ENCODE measurements at regions not wholly inside any gene's neighbourhood (a gene's known extent, or its start where the extent isn't known, plus 50 kb on each side); places are given as distances from the start of the nearest gene placed in this dataset.

DNA sequence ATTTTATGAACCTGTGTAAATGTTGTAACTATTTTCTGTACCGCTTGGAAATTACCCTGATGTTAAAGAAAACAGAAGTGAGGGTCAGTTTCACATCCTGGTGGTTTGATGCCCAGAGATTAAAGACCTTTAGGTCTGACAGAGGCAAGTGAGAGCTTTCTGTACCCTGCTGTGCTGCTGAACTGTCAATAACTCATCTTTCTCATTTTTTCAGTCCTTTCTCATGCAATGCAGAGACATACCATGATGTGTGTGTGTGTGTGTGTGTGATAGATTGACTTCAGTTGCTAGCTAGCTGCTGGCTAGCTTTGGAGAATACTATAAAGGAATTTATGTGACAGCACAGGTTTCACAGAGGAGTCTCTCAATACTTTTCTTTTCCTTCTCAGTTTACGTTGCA is 2025.6 kb upstream of the LRRTM1 start:
- Histone ChIP-seq H3K36me3 (ENCODE audit: control insufficient read depth in 2 of 2, insufficient read depth in 2 of 2, low read length in 1 of 2) (no peaks in the 10 kb centered on the region), H3K4me2 (ENCODE audit: control insufficient read depth, insufficient read depth) (no peak overlapping the region), H4K20me1 (ENCODE audit: control insufficient read depth, insufficient read depth) (no peaks in the 10 kb centered on the region), H3K79me2 (ENCODE audit: control insufficient read depth, insufficient read depth, low read length) (no peaks in the 10 kb centered on the region), H3K9me3 (replicated peaks; ENCODE audit: control insufficient read depth, insufficient read depth, low read length) (no peaks in the 10 kb centered on the region), H3K27ac (ENCODE audit: control insufficient read depth, insufficient read depth) (no peak overlapping the region), H3K4me1 (ENCODE audit: control insufficient read depth, insufficient read depth, low read length) (no peaks in the 10 kb centered on the region), H3K9ac (ENCODE audit: control insufficient read depth, insufficient read depth, low read length) (no peak overlapping the region), H3K4me3 (no peak overlapping the region), H3K27me3 (replicated peaks in 1 of 2; ENCODE audit: control insufficient read depth in 2 of 2, insufficient read depth in 2 of 2, low read length in 1 of 2) (no peaks in the 10 kb centered on the region), H2AFZ (ENCODE audit: control insufficient read depth, low read depth, low read length) (no peak overlapping the region)
- 37% methylated on average over 2 of the region's 2 CpGs for WGBS (ENCODE audit: insufficient coverage, insufficient replicate concordance, low lambda C conversion rate, missing lambda C conversion rate)
- POLR2A ChIA-PET, result interaction anchor here (1.3 kb wide), 2 partner anchors 10 to 14 kb away, joined by 3 to 13 read pairs; no protein-coding TSS in a partner anchor
- SMC1A ChIA-PET (ENCODE audit: uncharacterized antibody, unreplicated experiment), result interaction anchor here (0.9 to 4.4 kb wide), 9 partner anchors 8 to 214 kb away, joined by 3 to 71 read pairs (median 4); no protein-coding TSS in a partner anchor
- BruUV-seq (replicated peaks), result no TSS peak
- FAIRE-seq (no peak), DNase-seq (ENCODE audit: low read depth, low spot score) (no peak), ATAC-seq (peak; percentile 96)
- in situ Hi-C loops (cut with MboI) (no loop called here), intact Hi-C loops (cut with micrococcal nuclease; ENCODE audit: unreplicated experiment) (no loop called here)
- RAD21 ChIA-PET (ENCODE audit: unreplicated experiment), result interaction anchor here (0.5 to 3.3 kb wide), 10 partner anchors 10 to 94 kb away, joined by 3 to 49 read pairs (median 4); no protein-coding TSS in a partner anchor
- CTCF ChIA-PET, result interaction anchor here (1.1 to 2.2 kb wide), 4 partner anchors 9 to 59 kb away, joined by 3 to 8 read pairs (median 4); no protein-coding TSS in a partner anchor
- no peak for TF ChIP-seq NFYA (IDR thresholded peaks at IDR 0.05; ENCODE audit: borderline replicate concordance, low read depth, low read length)
- TF ChIP-seq CBX5 (IDR thresholded peaks at IDR 0.05; ENCODE audit: low read depth), result no peak
- TF ChIP-seq ZSCAN29 (IDR thresholded peaks at IDR 0.05), result no peak
- no peak for TF ChIP-seq ZNF274 (IDR thresholded peaks at IDR 0.05; ENCODE audit: insufficient read depth, insufficient read length)
- TF ChIP-seq SUPT20H (IDR thresholded peaks at IDR 0.05; ENCODE audit: borderline replicate concordance, control insufficient read depth, low read depth, low read length), result no peak
- TF ChIP-seq RAD21 (IDR thresholded peaks at IDR 0.05; ENCODE audit: insufficient read depth, low read depth, low read length), result no peak
- TF ChIP-seq SIN3A (IDR thresholded peaks at IDR 0.05; ENCODE audit: low read depth, low read length), result no peak
- TF ChIP-seq ZBTB33 (IDR thresholded peaks at IDR 0.05), result 0 out of 2 replicates have a peak, but pooled peaks have one; percentile 8
- TF ChIP-seq, protein P1, sequence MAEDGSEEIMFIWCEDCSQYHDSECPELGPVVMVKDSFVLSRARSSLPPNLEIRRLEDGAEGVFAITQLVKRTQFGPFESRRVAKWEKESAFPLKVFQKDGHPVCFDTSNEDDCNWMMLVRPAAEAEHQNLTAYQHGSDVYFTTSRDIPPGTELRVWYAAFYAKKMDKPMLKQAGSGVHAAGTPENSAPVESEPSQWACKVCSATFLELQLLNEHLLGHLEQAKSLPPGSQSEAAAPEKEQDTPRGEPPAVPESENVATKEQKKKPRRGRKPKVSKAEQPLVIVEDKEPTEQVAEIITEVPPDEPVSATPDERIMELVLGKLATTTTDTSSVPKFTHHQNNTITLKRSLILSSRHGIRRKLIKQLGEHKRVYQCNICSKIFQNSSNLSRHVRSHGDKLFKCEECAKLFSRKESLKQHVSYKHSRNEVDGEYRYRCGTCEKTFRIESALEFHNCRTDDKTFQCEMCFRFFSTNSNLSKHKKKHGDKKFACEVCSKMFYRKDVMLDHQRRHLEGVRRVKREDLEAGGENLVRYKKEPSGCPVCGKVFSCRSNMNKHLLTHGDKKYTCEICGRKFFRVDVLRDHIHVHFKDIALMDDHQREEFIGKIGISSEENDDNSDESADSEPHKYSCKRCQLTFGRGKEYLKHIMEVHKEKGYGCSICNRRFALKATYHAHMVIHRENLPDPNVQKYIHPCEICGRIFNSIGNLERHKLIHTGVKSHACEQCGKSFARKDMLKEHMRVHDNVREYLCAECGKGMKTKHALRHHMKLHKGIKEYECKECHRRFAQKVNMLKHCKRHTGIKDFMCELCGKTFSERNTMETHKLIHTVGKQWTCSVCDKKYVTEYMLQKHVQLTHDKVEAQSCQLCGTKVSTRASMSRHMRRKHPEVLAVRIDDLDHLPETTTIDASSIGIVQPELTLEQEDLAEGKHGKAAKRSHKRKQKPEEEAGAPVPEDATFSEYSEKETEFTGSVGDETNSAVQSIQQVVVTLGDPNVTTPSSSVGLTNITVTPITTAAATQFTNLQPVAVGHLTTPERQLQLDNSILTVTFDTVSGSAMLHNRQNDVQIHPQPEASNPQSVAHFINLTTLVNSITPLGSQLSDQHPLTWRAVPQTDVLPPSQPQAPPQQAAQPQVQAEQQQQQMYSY (CRISPR knock-in tag; IDR thresholded peaks at IDR 0.05), result no peak
- TF ChIP-seq, protein P2, sequence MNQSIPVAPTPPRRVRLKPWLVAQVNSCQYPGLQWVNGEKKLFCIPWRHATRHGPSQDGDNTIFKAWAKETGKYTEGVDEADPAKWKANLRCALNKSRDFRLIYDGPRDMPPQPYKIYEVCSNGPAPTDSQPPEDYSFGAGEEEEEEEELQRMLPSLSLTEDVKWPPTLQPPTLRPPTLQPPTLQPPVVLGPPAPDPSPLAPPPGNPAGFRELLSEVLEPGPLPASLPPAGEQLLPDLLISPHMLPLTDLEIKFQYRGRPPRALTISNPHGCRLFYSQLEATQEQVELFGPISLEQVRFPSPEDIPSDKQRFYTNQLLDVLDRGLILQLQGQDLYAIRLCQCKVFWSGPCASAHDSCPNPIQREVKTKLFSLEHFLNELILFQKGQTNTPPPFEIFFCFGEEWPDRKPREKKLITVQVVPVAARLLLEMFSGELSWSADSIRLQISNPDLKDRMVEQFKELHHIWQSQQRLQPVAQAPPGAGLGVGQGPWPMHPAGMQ (IDR thresholded peaks at IDR 0.05; ENCODE audit: borderline replicate concordance), result no peak
- no peak for TF ChIP-seq KLF5 (IDR thresholded peaks at IDR 0.05; ENCODE audit: partially characterized antibody)
- no peak for TF ChIP-seq RFX5 (IDR thresholded peaks at IDR 0.05; ENCODE audit: low read depth, low read length)
- no peak for TF ChIP-seq TBL1XR1 (IDR thresholded peaks at IDR 0.05; ENCODE audit: low read depth, low read length)
- TF ChIP-seq ZNF217 (IDR thresholded peaks at IDR 0.05), result no peak
- no peak for TF ChIP-seq SMC3 (IDR thresholded peaks at IDR 0.05; ENCODE audit: borderline replicate concordance, low read length)
- TF ChIP-seq, protein P3, sequence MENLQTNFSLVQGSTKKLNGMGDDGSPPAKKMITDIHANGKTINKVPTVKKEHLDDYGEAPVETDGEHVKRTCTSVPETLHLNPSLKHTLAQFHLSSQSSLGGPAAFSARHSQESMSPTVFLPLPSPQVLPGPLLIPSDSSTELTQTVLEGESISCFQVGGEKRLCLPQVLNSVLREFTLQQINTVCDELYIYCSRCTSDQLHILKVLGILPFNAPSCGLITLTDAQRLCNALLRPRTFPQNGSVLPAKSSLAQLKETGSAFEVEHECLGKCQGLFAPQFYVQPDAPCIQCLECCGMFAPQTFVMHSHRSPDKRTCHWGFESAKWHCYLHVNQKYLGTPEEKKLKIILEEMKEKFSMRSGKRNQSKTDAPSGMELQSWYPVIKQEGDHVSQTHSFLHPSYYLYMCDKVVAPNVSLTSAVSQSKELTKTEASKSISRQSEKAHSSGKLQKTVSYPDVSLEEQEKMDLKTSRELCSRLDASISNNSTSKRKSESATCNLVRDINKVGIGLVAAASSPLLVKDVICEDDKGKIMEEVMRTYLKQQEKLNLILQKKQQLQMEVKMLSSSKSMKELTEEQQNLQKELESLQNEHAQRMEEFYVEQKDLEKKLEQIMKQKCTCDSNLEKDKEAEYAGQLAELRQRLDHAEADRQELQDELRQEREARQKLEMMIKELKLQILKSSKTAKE (IDR thresholded peaks at IDR 0.05; ENCODE audit: low read depth, poor library complexity, severe bottlenecking), result no peak
